Stimulated activated CD4-positive, alpha-beta T cell treated with anti-CD3 and anti-CD28 coated beads, Interleukin-15, amount 100 ng/mL, for 1 hour (primary cell): ENCODE measurements at regions not wholly inside any gene's neighbourhood (a gene's known extent, or its start where the extent isn't known, plus 50 kb on each side); places are given as distances from the start of the nearest gene placed in this dataset.
"Not testable (repeated sequence)": the region's sequence is repeated elsewhere in the genome, so short reads cannot be mapped to it uniquely, and the experiment has no call there.

Source experiments
- DNase-seq, 2 donors: peaks; one replicate each; pipeline ENCODE4 v3.0.0-alpha.2; 2020; ENCODE audit warnings: low read depth in 1 of 2, low spot score in 1 of 2

GRCh38 chr1:213676736-213677135 lies 311.0 kb upstream of the PROX1 start:
- no peak for DNase-seq

- DNase-seq = no peak
These were observed 309.4 kb upstream of the PROX1 start for GRCh38 chr1:213678348-213678747.

GRCh38 chr1:213678753-213679152 lies 309.0 kb upstream of the PROX1 start:
- DNase-seq = no peak

- DNase-seq = no peak
These were observed 308.6 kb upstream of the PROX1 start for GRCh38 chr1:213679153-213679552.

GRCh38 chr1:213680677-213681325 lies 307.0 kb upstream of the PROX1 start:
- DNase-seq = no peak

GRCh38 chr1:213681788-213682340 lies 305.9 kb upstream of the PROX1 start:
- no peak for DNase-seq

- no peak for DNase-seq
These were observed 304.2 kb upstream of the PROX1 start for GRCh38 chr1:213683529-213683928.

- DNase-seq = no peak
These were observed 303.3 kb upstream of the PROX1 start for GRCh38 chr1:213684454-213684853.

- no peak for DNase-seq
These were observed 301.7 kb upstream of the PROX1 start for GRCh38 chr1:213685992-213686582.

GRCh38 chr1:213686983-213687382 lies 300.8 kb upstream of the PROX1 start:
- DNase-seq = no peak

- no peak for DNase-seq
These were observed 299.9 kb upstream of the PROX1 start for GRCh38 chr1:213687832-213688231.

- DNase-seq = no peak
These were observed 299.1 kb upstream of the PROX1 start for GRCh38 chr1:213688655-213689054.

GRCh38 chr1:213689260-213689659 lies 298.5 kb upstream of the PROX1 start:
- DNase-seq = no peak

GRCh38 chr1:213690341-213690917 lies 297.3 kb upstream of the PROX1 start:
- DNase-seq = no peak

- DNase-seq = no peak
These were observed 295.5 kb upstream of the PROX1 start for GRCh38 chr1:213692321-213692720.

- no peak for DNase-seq
These were observed 293.9 kb upstream of the PROX1 start for GRCh38 chr1:213693864-213694263.

GRCh38 chr1:213697192-213697802 lies 290.5 kb upstream of the PROX1 start:
- DNase-seq = no peak

- DNase-seq = no peak
These were observed 289.6 kb upstream of the PROX1 start for GRCh38 chr1:213698092-213698702.

GRCh38 chr1:213702703-213703102 lies 285.1 kb upstream of the PROX1 start:
- DNase-seq = no peak

GRCh38 chr1:213704941-213705340 lies 282.8 kb upstream of the PROX1 start:
- no peak for DNase-seq

GRCh38 chr1:213711833-213712490 lies 275.8 kb upstream of the PROX1 start:
- not testable (repeated sequence) for DNase-seq
